ENCODE measurements at regions not wholly inside any gene's neighbourhood (a gene's known extent, or its start where the extent isn't known, plus 50 kb on each side); places are given as distances from the start of the nearest gene placed in this dataset.

GRCh38 chr10:36066102-36066501 is 424.0 kb upstream of the FZD8 start:
- H3K27ac ChIP-seq = no peak overlapping the region
- WGBS, 5 donors = 92 to 100% (median 94%) methylated on average over 2 of the region's 2 CpGs
- intact Hi-C loops (cut with DNase I; ENCODE audit: low total_unique reads) = no loop called here

GRCh38 chr10:36063396-36063795 is 421.3 kb upstream of the FZD8 start:
- intact Hi-C loops (cut with DNase I; ENCODE audit: low total_unique reads) = no loop called here
- H3K9me3 ChIP-seq = peaks cover 0 to 18% (median 14%) of the 10 kb centered on the region in 4 donors
- H3K27me3 ChIP-seq = no peaks in the 10 kb centered on the region
- H3K4me1 ChIP-seq = no peaks in the 10 kb centered on the region
- TF ChIP-seq POLR2AphosphoS5 (IDR thresholded peaks at IDR 0.05) = no peak
- no peak for TF ChIP-seq CTCF (IDR thresholded peaks at IDR 0.05)
- TF ChIP-seq POLR2A (IDR thresholded peaks at IDR 0.05) = no peak
- TF ChIP-seq EP300 (IDR thresholded peaks at IDR 0.05) = no peak
- no peak overlapping the region for H3K27ac ChIP-seq
- WGBS, 5 donors = 67 to 83% (median 78%) methylated on average over 7 of the region's 7 CpGs
- H3K4me3 ChIP-seq = no peak overlapping the region
- DNase-seq = no peak
- no peaks in the 10 kb centered on the region for H3K36me3 ChIP-seq

More at GRCh38 chr10:36066102-36066501, 424.0 kb upstream of the FZD8 start:
- Histone ChIP-seq H3K9me3 (peaks cover 0 to 18% (median 14%) of the 10 kb centered on the region in 4 donors), H3K4me1 (no peaks in the 10 kb centered on the region), H3K27me3 (no peaks in the 10 kb centered on the region), H3K36me3 (no peaks in the 10 kb centered on the region), H3K4me3 (no peak overlapping the region)
- TF ChIP-seq CTCF (IDR thresholded peaks at IDR 0.05) = no peak
- no peak for TF ChIP-seq POLR2AphosphoS5 (IDR thresholded peaks at IDR 0.05)
- no peak for DNase-seq

GRCh38 chr10:36057731-36058130 is 415.6 kb upstream of the FZD8 start:
- no peaks in the 10 kb centered on the region for H3K27me3 ChIP-seq
- 52 to 73% (median 64%) methylated on average over 4 of the region's 4 CpGs for WGBS, 5 donors

GRCh38 chr10:36057180-36057579 is 415.1 kb upstream of the FZD8 start:
- no peaks in the 10 kb centered on the region for H3K4me1 ChIP-seq
- H3K36me3 ChIP-seq = no peaks in the 10 kb centered on the region
- H3K27me3 ChIP-seq = no peaks in the 10 kb centered on the region
- no peak for DNase-seq
- no peak overlapping the region for H3K4me3 ChIP-seq
- WGBS, 5 donors = 60 to 77% (median 66%) methylated on average over 4 of the region's 4 CpGs
- no peak for TF ChIP-seq CTCF (IDR thresholded peaks at IDR 0.05)
- no peak for TF ChIP-seq POLR2AphosphoS5 (IDR thresholded peaks at IDR 0.05)
- no peak for TF ChIP-seq POLR2A (IDR thresholded peaks at IDR 0.05)
- no peak overlapping the region for H3K27ac ChIP-seq
- H3K9me3 ChIP-seq = peaks cover 0 to 5% (median 1%) of the 10 kb centered on the region in 4 donors
- intact Hi-C loops (cut with DNase I; ENCODE audit: low total_unique reads) = no loop called here

More at GRCh38 chr10:36057731-36058130, 415.6 kb upstream of the FZD8 start:
- no peak overlapping the region for H3K4me3 ChIP-seq
- no peaks in the 10 kb centered on the region for H3K36me3 ChIP-seq
- no peaks in the 10 kb centered on the region for H3K4me1 ChIP-seq
- H3K9me3 ChIP-seq = peaks cover 0 to 5% (median 1%) of the 10 kb centered on the region in 4 donors
- no peak overlapping the region for H3K27ac ChIP-seq
- DNase-seq = no peak
- intact Hi-C loops (cut with DNase I; ENCODE audit: low total_unique reads) = no loop called here
- TF ChIP-seq CTCF (IDR thresholded peaks at IDR 0.05) = no peak
- TF ChIP-seq POLR2AphosphoS5 (IDR thresholded peaks at IDR 0.05) = no peak
- TF ChIP-seq EP300 (IDR thresholded peaks at IDR 0.05) = no peak
- no peak for TF ChIP-seq POLR2A (IDR thresholded peaks at IDR 0.05)
